ENCODE measurements at regions not wholly inside any gene's neighbourhood (a gene's known extent, or its start where the extent isn't known, plus 50 kb on each side); places are given as distances from the start of the nearest gene placed in this dataset.
"Not testable (repeated sequence)": the region's sequence is repeated elsewhere in the genome, so short reads cannot be mapped to it uniquely, and the experiment has no call there.

GRCh38 chr2:89152501-89152900 is 461.0 kb downstream of the RPIA start:
- not testable (repeated sequence) for DNase-seq (ENCODE audit: low spot score)

- not testable (repeated sequence) for DNase-seq (ENCODE audit: low spot score)
These were observed 461.7 kb downstream of the RPIA start for GRCh38 chr2:89153210-89153609.

- not testable (repeated sequence) for DNase-seq (ENCODE audit: low spot score)
These were observed 462.8 kb downstream of the RPIA start for GRCh38 chr2:89154247-89154682.

GRCh38 chr2:89160306-89160705 is 468.8 kb downstream of the RPIA start:
- DNase-seq (ENCODE audit: low spot score): not testable (repeated sequence)

- not testable (repeated sequence) for DNase-seq (ENCODE audit: low spot score)
These were observed 470.2 kb downstream of the RPIA start for GRCh38 chr2:89161626-89162025.

GRCh38 chr2:89170506-89171173 is 479.2 kb downstream of the RPIA start:
- not testable (repeated sequence) for DNase-seq (ENCODE audit: low spot score)

- not testable (repeated sequence) for DNase-seq (ENCODE audit: low spot score)
These were observed 479.7 kb downstream of the RPIA start for GRCh38 chr2:89171174-89171519.

GRCh38 chr2:89177004-89177403 is 485.5 kb downstream of the RPIA start:
- DNase-seq (ENCODE audit: low spot score): not testable (repeated sequence)

- not testable (repeated sequence) for DNase-seq (ENCODE audit: low spot score)
These were observed 490.7 kb downstream of the RPIA start for GRCh38 chr2:89182221-89182620.

- not testable (repeated sequence) for DNase-seq (ENCODE audit: low spot score)
These were observed 493.3 kb downstream of the RPIA start for GRCh38 chr2:89184746-89185145.

GRCh38 chr2:89195636-89196251 is 504.3 kb downstream of the RPIA start:
- not testable (repeated sequence) for DNase-seq (ENCODE audit: low spot score)

GRCh38 chr2:89196719-89197118 is 505.2 kb downstream of the RPIA start:
- DNase-seq (ENCODE audit: low spot score): not testable (repeated sequence)

- DNase-seq (ENCODE audit: low spot score): not testable (repeated sequence)
These were observed 506.6 kb downstream of the RPIA start for GRCh38 chr2:89198026-89198425.

- DNase-seq (ENCODE audit: low spot score): not testable (repeated sequence)
These were observed 508.2 kb downstream of the RPIA start for GRCh38 chr2:89199453-89200246.

- DNase-seq (ENCODE audit: low spot score): not testable (repeated sequence)
These were observed 508.7 kb downstream of the RPIA start for GRCh38 chr2:89200247-89200527.

GRCh38 chr2:89202518-89202917 is 511.0 kb downstream of the RPIA start:
- not testable (repeated sequence) for DNase-seq (ENCODE audit: low spot score)

GRCh38 chr2:89205153-89205552 is 513.7 kb downstream of the RPIA start:
- peak; percentile 35 for DNase-seq (ENCODE audit: low spot score)

- DNase-seq (ENCODE audit: low spot score): not testable (repeated sequence)
These were observed 516.9 kb downstream of the RPIA start for GRCh38 chr2:89208144-89208932.

GRCh38 chr2:89213151-89213550 is 521.7 kb downstream of the RPIA start:
- DNase-seq (ENCODE audit: low spot score): not testable (repeated sequence)

GRCh38 chr2:89213811-89214210 is 522.3 kb downstream of the RPIA start:
- DNase-seq (ENCODE audit: low spot score): not testable (repeated sequence)

- DNase-seq (ENCODE audit: low spot score): not testable (repeated sequence)
These were observed 530.0 kb downstream of the RPIA start for GRCh38 chr2:89221474-89221873.

- not testable (repeated sequence) for DNase-seq (ENCODE audit: low spot score)
These were observed 530.7 kb downstream of the RPIA start for GRCh38 chr2:89222063-89222732.

Measured in D341Med (cell line).